GM12872 (cell line): ENCODE measurements at regions not wholly inside any gene's neighbourhood (a gene's known extent, or its start where the extent isn't known, plus 50 kb on each side); places are given as distances from the start of the nearest gene placed in this dataset.

Experiments
- CTCF ChIP-seq: IDR thresholded peaks from 3 replicates; pipeline ENCODE4 v1.5.1; 2011; ENCODE audit warnings: low read depth, mild to moderate bottlenecking, low read length, moderate library complexity; ENCODE audit not compliant: insufficient read depth

GRCh38 chr14:56005191-56006053, 112.8 kb upstream of the PELI2 start:
- no peak for TF ChIP-seq CTCF

GRCh38 chr14:56008150-56008549, 110.1 kb upstream of the PELI2 start:
- TF ChIP-seq CTCF = no peak

- TF ChIP-seq CTCF = no peak
Observed at GRCh38 chr14:56023661-56024081, 94.5 kb upstream of the PELI2 start.

GRCh38 chr14:56025191-56025590, 93.0 kb upstream of the PELI2 start:
- TF ChIP-seq CTCF = no peak

GRCh38 chr14:56026506-56026905, 91.7 kb upstream of the PELI2 start:
- no peak for TF ChIP-seq CTCF

GRCh38 chr14:56027421-56027820, 90.8 kb upstream of the PELI2 start:
- no peak for TF ChIP-seq CTCF

GRCh38 chr14:56027916-56028712, 90.1 kb upstream of the PELI2 start:
- no peak for TF ChIP-seq CTCF
